Activated T-cell treated with anti-CD3 and anti-CD28 coated beads for 1 hour (primary cell): ENCODE measurements at regions not wholly inside any gene's neighbourhood (a gene's known extent, or its start where the extent isn't known, plus 50 kb on each side); places are given as distances from the start of the nearest gene placed in this dataset.

Experiments used
- DNase-seq: peaks from one replicate; pipeline ENCODE4 v3.0.0-alpha.2; 2020; ENCODE audit warnings: low read depth

DNA sequence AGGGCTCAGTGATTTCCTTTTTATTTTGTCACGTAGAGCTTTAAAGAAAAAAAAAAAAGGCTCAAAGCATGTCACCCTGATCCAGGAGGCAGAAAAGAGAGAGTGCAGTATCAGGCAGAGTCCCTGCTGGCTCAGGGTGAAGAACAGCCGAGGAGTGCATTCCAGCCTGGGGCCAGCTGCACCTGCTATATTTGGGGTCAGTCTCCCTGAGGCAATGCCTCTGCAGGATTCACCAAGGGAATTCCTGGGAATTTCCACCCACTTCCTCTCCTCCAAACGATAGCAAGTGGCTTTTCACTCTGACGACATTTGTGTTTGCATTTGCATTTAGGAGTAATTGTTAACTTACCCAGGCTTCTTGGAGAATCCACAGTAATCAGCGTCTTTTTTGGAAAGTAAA lies 202.9 kb upstream of the CTNNB1 start:
- no peak for DNase-seq

DNA sequence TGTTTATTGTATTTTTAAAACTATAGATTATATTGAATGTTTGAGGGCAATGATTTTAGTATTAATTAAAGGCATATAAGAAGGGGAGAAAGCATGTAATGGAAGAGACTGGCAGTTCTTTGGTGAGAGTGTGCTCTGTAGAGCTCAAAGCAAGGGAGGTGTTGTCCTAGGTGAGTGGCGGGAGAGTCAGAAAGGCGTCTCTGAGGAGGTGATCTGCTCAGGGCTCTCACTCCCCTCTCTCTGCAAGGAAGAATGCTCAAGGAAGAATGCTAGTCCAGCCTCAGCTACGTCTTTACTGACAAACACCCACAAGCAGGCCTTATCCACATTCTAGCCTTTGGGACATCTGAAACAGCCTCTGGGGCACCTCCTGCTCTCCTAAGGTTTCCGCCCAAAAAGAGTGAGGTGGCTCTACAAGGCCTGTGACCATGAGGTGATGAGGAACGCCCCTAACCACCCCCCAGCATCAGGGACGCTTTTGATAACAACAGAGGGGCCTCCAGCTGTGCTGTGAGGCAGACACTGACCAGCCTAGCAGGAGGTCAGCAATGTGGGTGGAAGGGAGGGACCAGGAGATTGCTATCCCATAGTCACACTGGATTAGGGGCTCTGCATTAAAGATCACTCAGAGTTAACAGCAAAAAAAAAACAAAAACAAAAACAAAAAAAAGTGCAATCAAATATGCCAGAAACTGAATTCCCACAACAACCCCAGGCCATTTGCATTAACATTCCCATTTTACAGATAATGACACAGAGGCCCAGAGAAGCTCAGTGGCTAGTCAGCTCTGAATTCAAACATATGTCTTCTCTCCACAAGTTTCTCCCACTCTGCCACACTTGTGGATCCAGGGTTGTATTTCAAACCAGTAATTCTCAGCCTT lies 202.2 kb upstream of the CTNNB1 start:
- no peak for DNase-seq

DNA sequence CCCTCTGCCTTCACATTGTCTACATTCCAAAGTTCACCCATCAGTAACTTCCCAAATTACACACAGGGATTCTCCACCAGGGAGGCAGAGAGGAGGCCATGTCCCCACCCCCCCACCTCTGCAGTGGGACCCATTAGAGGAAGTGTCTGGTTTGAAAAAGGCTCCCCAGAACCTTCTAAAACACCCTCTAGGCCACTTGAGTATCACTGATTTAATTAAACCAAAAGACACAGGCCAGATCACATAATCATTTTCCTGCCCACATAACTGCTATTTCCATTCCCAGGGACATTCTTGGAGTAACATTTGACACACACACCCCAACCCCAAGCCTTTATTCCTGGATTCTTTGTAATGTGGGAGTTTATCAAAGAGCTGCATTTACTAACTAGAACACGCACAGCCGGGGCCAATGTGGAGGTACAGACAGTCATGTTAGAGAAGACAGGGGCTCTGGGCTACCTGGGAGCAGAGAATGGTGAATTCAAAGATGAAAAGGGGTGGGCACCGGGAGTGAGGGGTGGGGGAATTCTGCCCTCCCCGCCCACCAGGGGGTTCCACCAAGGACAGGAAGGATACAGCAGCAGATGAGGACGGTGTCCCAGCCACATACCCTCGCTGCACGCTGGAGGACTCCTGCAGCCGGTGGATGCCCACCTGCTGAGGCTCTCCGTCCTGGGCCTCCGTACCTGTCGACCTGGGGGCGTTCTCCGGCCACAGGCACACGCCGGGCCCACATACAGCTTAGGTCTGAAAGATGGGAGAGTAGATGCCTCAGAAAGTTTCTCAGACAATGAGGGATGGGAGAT lies 201.4 kb upstream of the CTNNB1 start:
- no peak for DNase-seq

DNA sequence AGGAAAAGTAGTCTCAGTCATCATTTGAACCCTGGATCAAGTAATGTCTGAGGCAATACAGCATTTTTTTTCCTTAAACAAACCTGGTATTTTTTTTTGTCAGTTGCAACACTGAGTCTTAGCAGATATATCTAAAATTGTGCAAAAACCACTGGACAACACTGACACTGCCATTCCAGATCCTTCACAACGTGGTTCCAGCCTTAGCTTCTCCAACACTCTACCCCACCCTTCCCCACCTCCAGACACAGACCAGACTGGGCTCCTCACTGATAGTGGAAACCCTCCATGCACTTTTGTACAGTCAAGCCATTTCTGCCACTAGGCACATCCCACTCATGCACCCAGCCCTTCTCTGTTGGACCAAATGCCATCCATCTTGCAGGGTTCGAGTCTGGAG lies 199.6 kb upstream of the CTNNB1 start:
- no peak for DNase-seq

DNA sequence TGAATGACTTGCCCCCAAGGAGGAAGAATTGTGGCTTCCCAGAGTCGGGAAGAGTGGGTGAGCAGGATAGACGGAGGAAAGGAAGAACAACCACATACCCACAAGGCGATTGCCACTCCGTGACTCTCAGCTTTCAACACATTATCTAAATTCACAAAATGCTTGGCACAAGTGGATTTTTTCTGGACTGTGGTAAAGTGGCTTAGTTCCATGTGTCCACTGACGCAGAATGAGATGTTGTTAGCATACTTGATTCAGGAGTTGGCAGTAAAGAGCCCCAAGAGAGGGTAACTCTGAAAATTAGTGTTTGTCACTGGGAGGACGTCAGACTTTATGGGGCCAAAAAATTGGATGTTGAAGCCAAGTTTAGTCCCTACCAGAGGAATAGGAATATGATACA lies 198.8 kb upstream of the CTNNB1 start:
- no peak for DNase-seq

DNA sequence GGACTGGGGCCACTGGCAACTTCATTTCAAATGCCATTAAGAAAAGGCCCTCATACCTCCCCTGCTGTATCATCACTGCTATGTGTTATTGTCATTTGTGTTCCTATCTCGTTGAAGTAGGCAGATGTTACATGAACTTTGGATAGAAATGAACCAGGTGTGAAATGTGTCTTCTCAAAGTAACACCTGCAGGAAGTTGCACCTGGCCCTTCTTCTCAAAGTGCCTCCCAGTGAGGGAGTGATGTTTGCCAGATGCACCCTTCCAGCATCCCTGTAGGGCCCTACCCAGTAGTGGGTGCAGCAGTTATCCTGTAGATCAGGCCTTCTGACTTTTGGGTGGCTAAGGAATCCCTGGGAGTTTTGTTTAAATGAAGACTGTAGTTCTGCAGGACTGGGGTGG lies 197.7 kb upstream of the CTNNB1 start:
- DNase-seq = no peak

DNA sequence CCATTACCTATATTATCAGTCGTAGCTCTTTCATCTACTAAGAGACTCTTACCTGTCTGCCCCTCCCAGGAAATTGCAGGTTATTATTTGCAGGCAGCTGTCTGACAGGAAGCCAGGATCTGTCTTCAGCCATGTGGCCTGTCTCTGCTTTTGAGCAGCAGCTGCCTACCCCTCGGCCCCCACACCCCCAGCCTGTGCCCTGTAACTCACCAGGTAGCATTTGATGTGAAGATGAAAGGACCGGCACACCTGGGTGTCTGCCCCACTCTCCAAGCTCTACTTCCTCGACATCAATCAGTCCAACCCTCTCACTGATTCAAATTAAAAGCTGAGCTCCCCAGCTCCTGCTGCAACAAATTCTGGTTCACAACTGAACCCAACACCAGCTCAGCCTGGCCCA lies 197.2 kb upstream of the CTNNB1 start:
- no peak for DNase-seq

DNA sequence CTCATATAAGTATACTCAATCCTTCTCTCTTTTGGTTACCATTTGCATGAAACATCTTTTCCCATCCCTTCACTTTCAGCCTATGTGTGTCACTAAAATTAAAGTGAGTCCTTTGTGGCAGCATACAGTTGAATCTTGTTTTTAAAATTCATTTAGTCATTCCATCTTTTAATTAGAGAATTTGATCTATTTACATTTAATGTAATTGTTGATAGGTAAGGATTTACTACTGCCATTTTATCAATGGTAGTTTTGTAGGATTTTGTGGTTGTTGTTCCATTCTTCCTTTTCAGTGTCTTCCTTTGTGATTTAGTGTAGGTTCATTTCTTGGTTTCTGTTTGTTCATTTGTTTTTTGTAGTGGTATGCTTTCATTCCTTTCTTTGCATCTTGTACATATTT lies 191.9 kb upstream of the CTNNB1 start:
- no peak for DNase-seq

DNA sequence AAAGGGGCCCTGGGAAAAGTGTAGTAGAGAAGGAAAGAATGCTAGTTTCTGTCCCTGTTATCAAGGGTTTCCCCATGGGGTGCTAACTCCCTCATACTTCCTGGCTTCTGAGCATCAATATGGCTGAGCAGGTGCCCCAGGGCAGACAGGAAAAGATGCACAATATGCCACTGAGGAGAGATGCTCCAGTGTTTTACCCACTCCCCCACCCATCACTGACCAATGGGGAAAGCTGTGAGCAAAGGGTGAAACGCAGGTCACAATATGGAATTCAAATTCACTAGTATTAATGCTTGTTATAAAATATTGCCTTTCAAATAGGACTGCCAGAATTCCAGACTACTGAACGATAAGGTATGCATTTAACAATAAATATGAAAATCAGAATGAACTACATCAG lies 187.5 kb upstream of the CTNNB1 start:
- no peak for DNase-seq

DNA sequence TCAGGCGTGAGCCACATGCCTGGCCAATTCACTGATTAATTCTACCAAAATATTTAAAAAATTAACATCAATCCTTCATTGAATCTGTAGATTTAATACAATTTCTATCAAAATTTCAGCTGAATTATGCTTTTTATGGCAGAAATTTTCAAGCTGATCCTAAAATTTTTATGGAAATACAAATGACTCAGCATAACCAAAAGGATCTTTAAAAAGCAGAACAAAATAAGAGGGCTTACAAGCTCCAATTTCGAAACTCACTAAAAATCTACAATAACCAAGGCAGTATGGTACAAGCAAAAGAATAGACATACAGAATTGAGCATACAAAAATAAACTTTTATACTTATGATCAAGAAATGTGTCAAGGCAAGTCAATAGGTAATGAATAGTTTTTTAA lies 180.4 kb upstream of the CTNNB1 start:
- DNase-seq = no peak

DNA sequence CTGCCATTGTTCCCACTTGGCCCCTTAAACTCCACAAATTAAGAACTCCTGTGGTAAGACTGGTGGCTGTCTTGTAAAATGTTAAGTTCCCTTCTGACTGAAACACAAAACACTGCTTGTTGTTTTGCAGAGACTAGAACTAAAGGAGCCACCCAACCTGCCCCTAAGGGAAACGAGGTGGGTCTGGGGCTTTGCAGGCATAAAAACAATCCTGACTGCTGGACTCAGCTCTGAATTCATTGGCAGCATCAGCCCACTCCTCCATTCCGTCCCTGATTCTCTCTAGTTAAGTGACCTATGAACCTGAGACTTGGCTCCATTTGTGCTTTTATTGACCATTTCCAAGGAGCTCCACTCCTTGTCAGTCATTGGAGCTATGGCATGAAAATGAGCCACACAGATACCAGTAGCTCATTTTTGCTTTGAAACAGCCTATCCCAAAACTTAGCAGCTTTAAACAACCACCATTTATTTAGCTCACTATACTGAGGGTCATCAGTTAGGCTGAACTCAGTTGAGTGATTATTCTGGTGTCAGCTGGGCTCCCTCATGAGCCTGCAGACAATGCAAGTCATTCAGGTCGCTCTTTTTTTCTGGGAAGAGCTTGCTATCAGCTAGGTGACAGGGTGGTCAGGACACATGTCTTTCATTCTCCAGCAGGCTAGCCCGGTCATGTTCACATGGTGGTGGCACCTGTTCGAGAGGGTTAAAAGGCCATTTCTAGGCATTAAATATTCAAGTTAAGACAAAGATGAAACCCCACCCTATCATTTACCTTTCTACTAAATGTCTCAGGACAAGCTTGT lies 175.1 kb upstream of the CTNNB1 start:
- no peak for DNase-seq

DNA sequence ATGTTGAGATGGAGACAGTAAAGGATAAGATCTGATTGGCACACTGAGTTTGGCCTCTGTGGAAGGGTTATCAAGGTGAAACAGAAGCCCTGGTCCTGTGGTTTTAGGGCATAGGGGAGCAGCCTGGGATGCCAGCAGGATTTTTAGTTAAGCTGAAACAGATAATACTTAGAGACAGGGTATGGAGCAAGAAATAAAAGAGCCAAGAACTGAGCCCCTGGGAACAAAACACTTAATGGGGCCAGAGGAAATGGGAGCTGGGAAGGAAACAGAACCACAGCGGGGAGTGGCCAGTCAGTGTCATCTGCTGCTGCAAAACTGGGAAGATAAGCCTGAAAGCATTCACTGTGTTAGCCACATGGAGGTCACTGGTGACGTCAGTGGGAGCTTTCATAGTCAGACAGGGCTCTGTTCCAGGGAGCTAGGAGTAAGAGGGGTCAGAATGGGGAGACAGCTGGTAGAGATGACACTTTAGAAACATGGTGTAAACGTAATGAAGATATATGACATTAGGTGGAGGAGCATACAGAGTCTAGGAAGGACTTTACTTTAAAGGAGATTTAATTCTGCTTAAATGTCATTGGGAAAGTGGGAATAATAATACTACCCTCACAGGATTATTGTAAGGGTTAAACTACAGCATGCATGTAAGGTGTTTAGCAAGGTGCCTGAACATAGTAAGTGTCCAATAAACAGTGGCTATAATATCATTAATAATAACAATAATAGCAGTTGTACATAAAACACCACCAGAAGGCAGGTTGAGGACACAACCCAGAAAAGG lies 172.7 kb upstream of the CTNNB1 start:
- no peak for DNase-seq

DNA sequence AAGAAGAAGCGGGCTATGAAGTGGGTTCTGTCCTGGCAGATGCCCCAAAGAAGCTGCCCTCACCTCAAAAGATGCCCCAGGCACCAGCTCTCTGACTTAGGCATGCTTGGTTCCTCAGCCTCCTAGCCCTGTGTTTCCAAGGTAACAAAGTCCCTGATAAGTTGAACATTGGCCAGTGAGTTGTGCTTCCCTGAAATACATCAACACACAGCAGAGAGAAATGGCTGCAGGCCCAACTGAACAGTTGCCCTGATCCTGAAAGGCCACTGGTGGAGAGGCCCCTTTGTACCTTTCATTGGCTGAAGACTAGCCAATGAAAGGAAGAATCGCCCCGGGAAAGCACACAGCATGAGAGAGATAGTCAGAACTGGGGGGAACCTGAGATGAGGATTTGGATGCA lies 169.9 kb upstream of the CTNNB1 start:
- no peak for DNase-seq

DNA sequence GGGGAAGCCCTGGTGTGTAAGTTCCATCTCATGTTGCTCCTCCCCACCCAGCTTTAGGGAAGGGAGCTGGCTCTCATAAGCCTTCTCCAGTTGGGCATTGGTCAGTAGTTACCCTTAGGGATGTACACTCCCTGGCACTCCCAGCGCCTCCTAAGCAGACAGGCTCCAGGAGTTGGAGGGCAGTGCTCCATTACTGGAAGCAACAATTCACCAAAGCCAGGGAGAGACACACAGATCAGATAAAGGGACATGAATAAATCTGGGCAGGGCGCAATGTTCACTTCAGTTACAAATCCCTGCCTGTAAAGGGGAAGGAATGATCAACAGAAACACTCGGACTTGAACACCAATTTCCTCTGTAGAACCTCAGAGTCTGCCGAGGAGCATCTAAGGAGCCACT lies 169.1 kb upstream of the CTNNB1 start:
- DNase-seq = no peak

DNA sequence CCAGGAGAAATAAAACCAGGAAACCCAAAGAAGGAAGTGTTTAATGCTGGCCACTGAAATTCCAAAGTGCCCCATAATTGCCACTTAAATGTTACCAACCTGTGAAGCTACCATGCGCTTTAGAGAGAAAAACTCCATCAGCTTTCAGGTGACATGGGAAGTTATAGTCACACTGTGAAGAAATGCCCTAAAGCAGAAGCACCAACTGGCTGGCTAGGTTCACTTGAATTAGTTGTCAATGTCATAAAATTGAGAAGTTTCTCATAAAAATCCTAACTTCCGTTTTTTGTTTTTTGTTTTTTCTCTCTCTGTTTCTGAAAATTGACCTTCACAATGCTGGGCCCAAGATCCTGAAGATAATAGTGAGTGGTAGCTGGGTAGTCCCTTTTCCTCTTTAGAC lies 167.9 kb upstream of the CTNNB1 start:
- DNase-seq = no peak

DNA sequence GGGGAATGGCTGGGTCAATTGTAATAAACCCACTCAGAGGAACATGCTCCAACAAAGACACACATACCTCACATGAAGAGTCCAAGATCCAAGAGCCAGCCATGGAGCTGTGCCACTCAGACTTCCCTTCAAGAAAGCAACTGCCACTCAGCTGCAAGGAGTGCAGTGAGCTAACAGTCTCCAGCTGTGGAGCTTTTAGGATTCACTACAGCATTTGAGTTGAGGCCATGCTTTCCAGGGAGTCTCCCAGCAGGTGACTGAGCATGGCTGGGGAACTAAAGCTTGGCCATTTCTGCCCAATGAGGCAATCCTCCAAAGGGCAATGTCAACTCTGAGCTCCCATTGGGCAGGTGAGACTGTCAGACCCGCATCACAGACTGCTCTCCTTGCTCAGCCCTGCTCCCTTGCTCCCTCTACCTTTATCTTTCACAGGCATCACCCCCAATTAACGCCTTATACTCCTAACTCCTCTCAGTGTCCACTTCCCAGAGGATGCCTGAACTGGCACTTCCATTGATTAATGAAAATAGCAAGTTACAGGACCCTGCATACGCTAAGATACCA lies 165.3 kb upstream of the CTNNB1 start:
- no peak for DNase-seq

DNA sequence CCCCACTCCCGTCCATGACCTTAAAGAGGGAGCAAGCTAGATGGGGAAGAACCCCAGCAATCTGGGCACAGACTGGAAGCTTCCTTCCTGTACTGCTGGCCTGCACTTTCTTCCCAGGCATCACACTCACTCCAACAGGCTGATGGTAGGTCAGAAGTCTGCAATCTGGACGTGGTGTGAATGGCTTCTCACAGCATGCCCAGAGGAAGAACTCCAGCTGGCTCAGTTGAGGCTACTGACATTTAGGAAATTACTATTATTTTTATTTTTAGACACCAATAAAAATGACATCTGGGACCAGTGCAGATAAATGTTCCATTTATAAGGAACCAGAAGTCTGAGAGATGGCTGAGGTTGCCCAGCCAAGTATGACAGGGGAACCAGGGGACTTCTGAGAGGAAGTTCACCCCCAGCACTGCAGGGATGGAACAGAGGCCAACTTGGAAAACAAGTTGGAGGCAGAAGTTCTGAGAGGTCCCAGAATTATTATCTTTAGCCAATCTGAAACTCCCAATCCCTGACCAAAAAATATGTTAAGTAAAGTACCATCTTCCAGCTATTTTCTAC lies 163.8 kb upstream of the CTNNB1 start:
- DNase-seq = no peak

DNA sequence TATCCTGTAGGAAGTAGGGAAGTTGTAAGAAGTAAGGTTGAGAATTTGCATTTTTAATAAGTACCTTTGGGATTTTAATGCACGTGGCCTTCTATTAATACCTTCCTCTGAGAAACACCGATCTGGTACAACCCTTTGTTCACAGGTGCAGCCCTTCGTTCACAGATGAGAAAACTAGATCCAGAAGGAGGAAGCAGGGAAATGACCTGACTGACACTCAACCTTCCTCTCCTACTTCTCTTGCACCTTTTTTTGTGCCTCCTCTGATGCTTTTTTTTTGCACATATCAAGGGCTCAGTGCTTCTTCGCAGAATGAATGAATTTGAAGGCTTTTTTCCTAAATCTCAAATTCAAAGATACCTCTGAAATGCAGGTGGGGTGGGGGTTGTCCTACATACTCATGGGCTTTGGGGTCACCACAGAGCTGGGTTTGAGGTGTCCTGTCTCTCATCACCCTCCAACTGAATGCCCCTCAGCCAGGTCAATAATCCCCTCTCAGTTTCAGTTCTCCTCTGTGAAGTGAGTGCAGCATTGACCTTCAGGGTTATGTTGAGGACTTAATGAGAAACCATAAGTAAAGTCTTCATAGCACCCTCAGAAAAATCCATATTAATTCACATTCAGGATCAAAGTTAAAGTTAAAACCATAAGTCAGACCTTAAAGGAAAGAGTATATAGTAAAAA lies 161.5 kb upstream of the CTNNB1 start:
- DNase-seq = no peak

DNA sequence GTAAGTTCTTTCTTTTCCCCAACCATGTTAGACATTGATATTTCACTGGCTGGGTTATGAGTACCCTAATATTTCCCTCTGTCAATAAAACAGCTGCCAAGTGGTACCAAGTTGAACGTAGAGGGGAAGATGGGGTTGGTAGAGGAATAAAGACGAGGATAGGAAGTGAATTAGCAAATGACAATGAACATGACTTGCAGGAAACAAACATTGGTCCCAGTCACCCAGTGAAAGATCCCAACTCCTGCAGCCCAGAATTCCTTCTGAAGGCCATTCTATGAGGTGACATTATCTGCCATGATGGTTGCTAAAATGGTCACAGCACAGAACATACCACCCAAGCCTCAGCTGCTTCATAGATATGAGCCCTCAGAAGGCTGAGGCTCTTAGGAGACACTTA lies 159.0 kb upstream of the CTNNB1 start:
- DNase-seq = no peak

DNA sequence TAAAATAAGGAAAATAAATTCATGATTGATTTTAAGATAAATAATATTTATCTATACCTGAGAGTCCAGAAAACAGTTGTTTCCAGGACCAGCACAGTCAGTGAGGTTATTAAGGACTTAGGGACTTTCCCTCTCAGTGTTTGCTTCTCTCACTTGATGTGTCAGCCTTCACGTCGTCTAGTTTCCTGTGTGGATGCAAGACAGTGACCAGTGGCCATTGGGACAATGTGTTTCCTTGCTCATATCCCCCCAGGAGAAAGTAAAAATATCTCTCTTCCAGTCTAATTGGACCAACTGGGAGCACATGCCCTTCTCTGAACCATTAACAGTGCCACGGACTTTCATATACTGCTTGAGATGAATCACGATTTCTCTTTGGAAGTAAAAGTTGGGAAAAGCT lies 157.8 kb upstream of the CTNNB1 start:
- no peak for DNase-seq

DNA sequence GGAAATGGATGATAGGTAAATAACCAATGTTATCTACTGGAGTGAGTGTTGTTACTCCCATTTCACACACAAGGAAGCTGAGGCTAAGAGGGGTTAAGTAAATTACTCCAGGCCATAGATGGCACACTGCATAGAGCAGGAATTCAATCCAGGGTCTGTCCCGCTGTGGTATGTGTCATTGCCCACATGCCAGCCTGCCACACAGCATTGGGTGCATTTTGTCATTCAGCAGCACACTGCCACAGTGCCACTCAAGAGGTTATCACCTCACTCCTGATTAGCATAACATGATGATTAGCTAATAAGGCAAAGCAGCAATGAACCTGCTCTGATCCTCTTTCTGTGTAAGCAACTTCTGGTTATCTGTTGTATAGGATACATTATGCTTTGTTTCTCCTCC lies 157.4 kb upstream of the CTNNB1 start:
- DNase-seq = no peak
